ENCODE measurements at regions not wholly inside any gene's neighbourhood (a gene's known extent, or its start where the extent isn't known, plus 50 kb on each side); places are given as distances from the start of the nearest gene placed in this dataset.
"Not testable (repeated sequence)": the region's sequence is repeated elsewhere in the genome, so short reads cannot be mapped to it uniquely, and the experiment has no call there.

GRCh38 chr13:50424993-50425392 is 409.7 kb downstream of the KCNRG start:
- H4K20me1 ChIP-seq (ENCODE audit: insufficient read depth, low read length): no peaks in the 10 kb centered on the region
- H3K4me2 ChIP-seq (ENCODE audit: insufficient read depth, low read length): no peak overlapping the region
- no peak overlapping the region for H2AFZ ChIP-seq (ENCODE audit: low read depth, low read length)
- ATAC-seq (ENCODE audit: insufficient read depth, low read depth): no peak
- H3K79me2 ChIP-seq (ENCODE audit: insufficient read depth, low read length): no peaks in the 10 kb centered on the region
- peaks cover 19% of the 10 kb centered on the region for H3K4me1 ChIP-seq (ENCODE audit: insufficient read depth, low read length)
- no peak overlapping the region for H3K9ac ChIP-seq (ENCODE audit: low read depth, low read length)
- H3K27me3 ChIP-seq (ENCODE audit: insufficient read depth, low read length, poor library complexity): no peaks in the 10 kb centered on the region
- no peak for DNase-seq
- no peak for TF ChIP-seq CTCF (IDR thresholded peaks at IDR 0.05; ENCODE audit: borderline replicate concordance, extremely low read depth, low read length, poor library complexity, severe bottlenecking)
- TF ChIP-seq EZH2 (IDR thresholded peaks at IDR 0.05; ENCODE audit: borderline replicate concordance, low read depth, low read length, severe bottlenecking): no peak
- H3K4me3 ChIP-seq (ENCODE audit: low read depth in 1 of 2, low read length in 2 of 2): no peak overlapping the region
- no peak overlapping the region for H3K27ac ChIP-seq (ENCODE audit: low read length)
- H3K9me3 ChIP-seq (ENCODE audit: insufficient read depth, low read length, severe bottlenecking): no peaks in the 10 kb centered on the region
- no peaks in the 10 kb centered on the region for H3K36me3 ChIP-seq (ENCODE audit: insufficient read depth, low read length)

- Histone ChIP-seq H3K36me3 (ENCODE audit: insufficient read depth, low read length) (no peaks in the 10 kb centered on the region), H3K4me2 (ENCODE audit: insufficient read depth, low read length) (no peak overlapping the region), H3K27me3 (ENCODE audit: insufficient read depth, low read length, poor library complexity) (no peaks in the 10 kb centered on the region), H3K79me2 (ENCODE audit: insufficient read depth, low read length) (no peaks in the 10 kb centered on the region), H3K9ac (ENCODE audit: low read depth, low read length) (no peak overlapping the region), H2AFZ (ENCODE audit: low read depth, low read length) (no peak overlapping the region), H4K20me1 (ENCODE audit: insufficient read depth, low read length) (no peaks in the 10 kb centered on the region), H3K9me3 (ENCODE audit: insufficient read depth, low read length, severe bottlenecking) (no peaks in the 10 kb centered on the region), H3K4me1 (ENCODE audit: insufficient read depth, low read length) (peaks cover 19% of the 10 kb centered on the region), H3K27ac (ENCODE audit: low read length) (no peak overlapping the region), H3K4me3 (ENCODE audit: low read depth in 1 of 2, low read length in 2 of 2) (no peak overlapping the region)
- DNase-seq: no peak
- ATAC-seq (ENCODE audit: insufficient read depth, low read depth): no peak
- TF ChIP-seq CTCF (IDR thresholded peaks at IDR 0.05; ENCODE audit: borderline replicate concordance, extremely low read depth, low read length, poor library complexity, severe bottlenecking) (no peak), EZH2 (IDR thresholded peaks at IDR 0.05; ENCODE audit: borderline replicate concordance, low read depth, low read length, severe bottlenecking) (no peak)
Measured at GRCh38 chr13:50425772-50426171, 410.5 kb downstream of the KCNRG start.

GRCh38 chr13:50426927-50427326 is 411.7 kb downstream of the KCNRG start:
- H3K36me3 ChIP-seq (ENCODE audit: insufficient read depth, low read length): no peaks in the 10 kb centered on the region
- H3K4me3 ChIP-seq (ENCODE audit: low read depth in 1 of 2, low read length in 2 of 2): no peak overlapping the region
- H3K4me1 ChIP-seq (ENCODE audit: insufficient read depth, low read length): peaks cover 19% of the 10 kb centered on the region
- no peaks in the 10 kb centered on the region for H3K27me3 ChIP-seq (ENCODE audit: insufficient read depth, low read length, poor library complexity)
- no peaks in the 10 kb centered on the region for H4K20me1 ChIP-seq (ENCODE audit: insufficient read depth, low read length)
- no peak overlapping the region; the same call in 1 of the 2 replicates for H2AFZ ChIP-seq (ENCODE audit: low read depth, low read length)
- H3K79me2 ChIP-seq (ENCODE audit: insufficient read depth, low read length): no peaks in the 10 kb centered on the region
- ATAC-seq (ENCODE audit: insufficient read depth, low read depth) (no peak), DNase-seq (no peak)
- no peak overlapping the region for H3K9ac ChIP-seq (ENCODE audit: low read depth, low read length)
- H3K27ac ChIP-seq (ENCODE audit: low read length): no peak overlapping the region
- no peaks in the 10 kb centered on the region for H3K9me3 ChIP-seq (ENCODE audit: insufficient read depth, low read length, severe bottlenecking)
- no peak for TF ChIP-seq CTCF (IDR thresholded peaks at IDR 0.05; ENCODE audit: borderline replicate concordance, extremely low read depth, low read length, poor library complexity, severe bottlenecking)
- H3K4me2 ChIP-seq (ENCODE audit: insufficient read depth, low read length): no peak overlapping the region

- H3K27ac ChIP-seq (ENCODE audit: low read length): 0 out of 2 replicates have a peak overlapping the region, but pooled peaks have one; percentile 38
- peaks cover 19% of the 10 kb centered on the region for H3K4me1 ChIP-seq (ENCODE audit: insufficient read depth, low read length)
- ATAC-seq (ENCODE audit: insufficient read depth, low read depth): not testable (repeated sequence)
Measured at GRCh38 chr13:50427511-50427910, 412.3 kb downstream of the KCNRG start.

More at GRCh38 chr13:50427511-50427910, 412.3 kb downstream of the KCNRG start:
- H3K4me2 ChIP-seq (ENCODE audit: insufficient read depth, low read length); H3K79me2 ChIP-seq (ENCODE audit: insufficient read depth, low read length); H3K9me3 ChIP-seq (ENCODE audit: insufficient read depth, low read length, severe bottlenecking); H4K20me1 ChIP-seq (ENCODE audit: insufficient read depth, low read length); DNase-seq; H3K36me3 ChIP-seq (ENCODE audit: insufficient read depth, low read length); H3K27me3 ChIP-seq (ENCODE audit: insufficient read depth, low read length, poor library complexity); H3K9ac ChIP-seq (ENCODE audit: low read depth, low read length); H3K4me3 ChIP-seq (ENCODE audit: low read depth in 1 of 2, low read length in 2 of 2); H2AFZ ChIP-seq (ENCODE audit: low read depth, low read length): not testable (repeated sequence)
